ENCODE measurements at regions not wholly inside any gene's neighbourhood (a gene's known extent, or its start where the extent isn't known, plus 50 kb on each side); places are given as distances from the start of the nearest gene placed in this dataset.

GRCh38 chr18:47458483-47458882, 207.0 kb upstream of the SKOR2 start:
- ATAC-seq: no peak

GRCh38 chr18:47457614-47458013, 206.2 kb upstream of the SKOR2 start:
- no peak for ATAC-seq

GRCh38 chr18:47453038-47453437, 201.6 kb upstream of the SKOR2 start:
- no peak for ATAC-seq

GRCh38 chr18:47448956-47449355, 197.5 kb upstream of the SKOR2 start:
- no peak for ATAC-seq

GRCh38 chr18:47441914-47442313, 190.5 kb upstream of the SKOR2 start:
- ATAC-seq: no peak

GRCh38 chr18:47438001-47438400, 186.5 kb upstream of the SKOR2 start:
- ATAC-seq: no peak

GRCh38 chr18:47436871-47437270, 185.4 kb upstream of the SKOR2 start:
- no peak for ATAC-seq

- ATAC-seq: no peak
Observed at GRCh38 chr18:47434214-47434746, 182.8 kb upstream of the SKOR2 start.

- ATAC-seq: no peak
Observed at GRCh38 chr18:47427923-47428637, 176.6 kb upstream of the SKOR2 start.

- ATAC-seq: no peak
Observed at GRCh38 chr18:47427072-47427471, 175.6 kb upstream of the SKOR2 start.

- ATAC-seq: no peak
Observed at GRCh38 chr18:47425365-47425764, 173.9 kb upstream of the SKOR2 start.

GRCh38 chr18:47422524-47422923, 171.1 kb upstream of the SKOR2 start:
- ATAC-seq: no peak

- ATAC-seq: no peak
Observed at GRCh38 chr18:47420130-47420529, 168.7 kb upstream of the SKOR2 start.

- ATAC-seq: no peak
Observed at GRCh38 chr18:47418746-47419145, 167.3 kb upstream of the SKOR2 start.

GRCh38 chr18:47417807-47418206, 166.3 kb upstream of the SKOR2 start:
- no peak for ATAC-seq

GRCh38 chr18:47415881-47416280, 164.4 kb upstream of the SKOR2 start:
- no peak for ATAC-seq

GRCh38 chr18:47413327-47413726, 161.9 kb upstream of the SKOR2 start:
- no peak for ATAC-seq

- ATAC-seq: no peak
Observed at GRCh38 chr18:47412924-47413323, 161.5 kb upstream of the SKOR2 start.

- no peak for ATAC-seq
Observed at GRCh38 chr18:47411159-47411558, 159.7 kb upstream of the SKOR2 start.

GRCh38 chr18:47410139-47410538, 158.7 kb upstream of the SKOR2 start:
- ATAC-seq: no peak

- no peak for ATAC-seq
Observed at GRCh38 chr18:47409519-47409918, 158.1 kb upstream of the SKOR2 start.

GRCh38 chr18:47407736-47408135, 156.3 kb upstream of the SKOR2 start:
- no peak for ATAC-seq

GRCh38 chr18:47404845-47405244, 153.4 kb upstream of the SKOR2 start:
- ATAC-seq: no peak

GRCh38 chr18:47403949-47404348, 152.5 kb upstream of the SKOR2 start:
- no peak for ATAC-seq

- ATAC-seq: no peak
Observed at GRCh38 chr18:47403317-47403716, 151.9 kb upstream of the SKOR2 start.
